GM23338 (cell line): ENCODE measurements at regions not wholly inside any gene's neighbourhood (a gene's known extent, or its start where the extent isn't known, plus 50 kb on each side); places are given as distances from the start of the nearest gene placed in this dataset.

Experiments used
- ATAC-seq: fragments of 200-7000 bp; cut with Tn5 transposase; 3 replicates; pipeline ENCODE4 v1.9.1; 2020
- DNase-seq: peaks from one replicate; pipeline ENCODE4 v3.0.0-alpha.2; 2015; ENCODE audit warnings: low spot score
- H2AFZ ChIP-seq: fragments of 200-600 bp; sonication (generic); 2 replicates; pipeline ENCODE4 v1.8.0; 2016; ENCODE audit warnings: antibody characterized with exemption, mild to moderate bottlenecking, moderate library complexity
- H3F3A ChIP-seq: fragments of 200-600 bp; sonication (generic); replicated peaks from 2 replicates; pipeline ENCODE4 v1.8.0; 2017; ENCODE audit warnings: antibody characterized with exemption, mixed run types, low read depth
- H3K27ac ChIP-seq: fragments of 200-600 bp; sonication (generic); 2 replicates; pipeline ENCODE4 v1.6.1; 2016; ENCODE audit warnings: low read depth
- H3K27me3 ChIP-seq: fragments of 200-600 bp; sonication (generic); 2 replicates; pipeline ENCODE4 v1.8.0; 2016; ENCODE audit warnings: mild to moderate bottlenecking, mixed run types, moderate library complexity; ENCODE audit not compliant: insufficient read depth
- H3K36me3 ChIP-seq: fragments of 200-600 bp; sonication (generic); 2 replicates; pipeline ENCODE4 v1.8.0; 2016; ENCODE audit warnings: mild to moderate bottlenecking; ENCODE audit not compliant: insufficient read depth
- H3K4me1 ChIP-seq: fragments of 200-600 bp; sonication (generic); 2 replicates; pipeline ENCODE4 v1.8.0; 2016; ENCODE audit warnings: mild to moderate bottlenecking, moderate library complexity; ENCODE audit not compliant: insufficient read depth
- H3K4me2 ChIP-seq: fragments of 200-600 bp; sonication (generic); 2 replicates; pipeline ENCODE4 v1.7.1; 2017; ENCODE audit warnings: mixed run types
- H3K4me3 ChIP-seq: fragments of 200-600 bp; sonication (generic); 2 replicates; pipeline ENCODE4 v1.6.1; 2016; ENCODE audit warnings: mixed run types
- H3K79me2 ChIP-seq: fragments of 200-600 bp; sonication (generic); replicated peaks from 2 replicates; pipeline ENCODE4 v1.8.0; 2017; ENCODE audit warnings: mild to moderate bottlenecking; ENCODE audit not compliant: insufficient read depth
- H3K9me2 ChIP-seq: fragments of 200-600 bp; sonication (generic); 2 replicates; pipeline ENCODE4 v1.8.0; 2017; ENCODE audit not compliant: insufficient read depth
- H4K20me1 ChIP-seq: fragments of 200-600 bp; sonication (generic); replicated peaks from 2 replicates; pipeline ENCODE4 v1.8.0; 2017; ENCODE audit warnings: mild to moderate bottlenecking; ENCODE audit not compliant: insufficient read depth
- H3K27ac Mint-ChIP-seq: 2 replicates; pipeline ENCODE4 v1.8.0; 2020; ENCODE audit warnings: inconsistent platforms, mild to moderate bottlenecking, moderate library complexity, mixed read lengths
- H3K27me3 Mint-ChIP-seq: 3 replicates; pipeline ENCODE4 v1.8.0; 2022; ENCODE audit warnings: low read depth, mild to moderate bottlenecking, moderate library complexity, mixed read lengths, inconsistent platforms; ENCODE audit not compliant: insufficient read depth, poor library complexity
- H3K36me3 Mint-ChIP-seq: 3 replicates; pipeline ENCODE4 v1.8.0; 2021; ENCODE audit warnings: low read depth, mild to moderate bottlenecking, inconsistent platforms, moderate library complexity, mixed read lengths
- H3K4me1 Mint-ChIP-seq: 3 replicates; pipeline ENCODE4 v1.8.0; 2020; ENCODE audit warnings: mild to moderate bottlenecking, inconsistent platforms, mixed read lengths
- H3K4me3 Mint-ChIP-seq: 3 replicates; pipeline ENCODE4 v1.8.0; 2021; ENCODE audit warnings: moderate library complexity, mild to moderate bottlenecking, inconsistent platforms, mixed read lengths
- H3K9me3 Mint-ChIP-seq: 3 replicates; pipeline ENCODE4 v1.8.0; 2020; ENCODE audit warnings: moderate library complexity, mild to moderate bottlenecking, inconsistent platforms, mixed read lengths
- CREB1 ChIP-seq: fragments of 250-450 bp; sonication (Bioruptor Pico); IDR thresholded peaks from 2 replicates; pipeline ENCODE4 v1.5.0; 2020; ENCODE audit warnings: low read depth, mild to moderate bottlenecking, moderate library complexity
- EZH2 ChIP-seq: fragments of 200-600 bp; sonication (generic); IDR thresholded peaks from one replicate; pipeline ENCODE4 v1.8.0; 2017; ENCODE audit warnings: antibody characterized with exemption, mild to moderate bottlenecking, low read depth; ENCODE audit not compliant: unreplicated experiment
- JUNB ChIP-seq: IDR thresholded peaks from one replicate; pipeline ENCODE4 v1.6.1; 2016; ENCODE audit warnings: antibody characterized with exemption; ENCODE audit not compliant: unreplicated experiment
- NANOG ChIP-seq: IDR thresholded peaks from 2 replicates; pipeline ENCODE4 v1.6.1; 2016; ENCODE audit warnings: antibody characterized with exemption, borderline replicate concordance
- POLR2AphosphoS5 ChIP-seq: IDR thresholded peaks from 2 replicates; pipeline ENCODE4 v1.6.1; 2016; ENCODE audit warnings: antibody characterized with exemption, low read depth
- STAT1 ChIP-seq: IDR thresholded peaks from one replicate; pipeline ENCODE4 v1.6.1; 2016; ENCODE audit warnings: antibody characterized with exemption; ENCODE audit not compliant: unreplicated experiment
- ZNF114 ChIP-seq: fragments of 250-450 bp; sonication (Bioruptor Pico); IDR thresholded peaks from 2 replicates; pipeline ENCODE4 v1.5.0; 2020; ENCODE audit warnings: mild to moderate bottlenecking, moderate library complexity
- ZNF331 ChIP-seq: fragments of 250-450 bp; sonication (Bioruptor Pico); IDR thresholded peaks from 2 replicates; pipeline ENCODE4 v1.5.0; 2020; ENCODE audit warnings: low read depth, mild to moderate bottlenecking, moderate library complexity
- TF ChIP-seq, protein P1 (sequence below): IDR thresholded peaks from one replicate; pipeline ENCODE4 v1.6.1; 2018; ENCODE audit warnings: antibody characterized with exemption; ENCODE audit not compliant: unreplicated experiment
- TF ChIP-seq, protein P2 (sequence below): IDR thresholded peaks from 2 replicates; pipeline ENCODE4 v1.6.1; 2016; ENCODE audit warnings: antibody characterized with exemption
- TF ChIP-seq, protein P3 (sequence below): fragments of 250-450 bp; sonication (Bioruptor Pico); IDR thresholded peaks from 2 replicates; pipeline ENCODE4 v1.5.0; 2020; ENCODE audit warnings: mild to moderate bottlenecking, moderate library complexity
- TF ChIP-seq, protein P4 (sequence below), 2 experiments: fragments of 200-600 bp in 1 of 2; sonication (generic) in 1 of 2; conservative IDR thresholded peaks; 2 replicates each; pipeline versions ENCODE4 v1.5.1 to v1.6.1; 2016 to 2017; ENCODE audit warnings: antibody characterized with exemption in 2 of 2, low read depth in 2 of 2, mild to moderate bottlenecking in 2 of 2, moderate library complexity in 1 of 2

DNA sequence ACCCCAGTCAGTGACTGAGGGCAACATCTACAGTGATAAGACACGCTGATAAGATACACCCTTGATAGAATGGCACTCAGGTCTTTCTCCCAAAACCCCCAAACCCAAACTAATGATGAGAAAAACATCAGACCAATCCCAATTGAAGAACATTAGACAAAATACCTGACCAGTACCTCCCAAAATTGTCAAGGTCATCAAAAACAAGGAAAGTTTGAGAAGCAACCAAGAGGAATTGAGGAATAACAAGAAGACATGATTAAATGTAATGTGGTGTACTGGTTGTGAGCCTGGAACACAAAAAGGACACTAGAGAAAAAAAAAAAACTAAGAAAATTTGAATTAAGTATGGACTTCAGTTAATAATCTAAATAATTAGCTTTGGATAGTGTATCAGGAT is 222.8 kb downstream of the GAS1 start:
- H3K27ac Mint-ChIP-seq, result no peak overlapping the region
- H3K36me3 ChIP-seq, result no peaks in the 10 kb centered on the region
- no peak overlapping the region for H3K27ac ChIP-seq
- peaks cover 3% of the 10 kb centered on the region for H3K27me3 Mint-ChIP-seq
- no peaks in the 10 kb centered on the region for H3F3A ChIP-seq
- no peak overlapping the region for H2AFZ ChIP-seq
- no peaks in the 10 kb centered on the region for H3K36me3 Mint-ChIP-seq
- no peaks in the 10 kb centered on the region for H4K20me1 ChIP-seq
- H3K79me2 ChIP-seq, result no peaks in the 10 kb centered on the region
- DNase-seq (no peak), ATAC-seq (no peak)
- H3K4me1 ChIP-seq, result peaks cover 7% of the 10 kb centered on the region
- no peak overlapping the region for H3K4me3 Mint-ChIP-seq
- H3K9me2 ChIP-seq, result no peaks in the 10 kb centered on the region; the same call in 1 of the 2 replicates
- H3K9me3 Mint-ChIP-seq, result no peaks in the 10 kb centered on the region
- H3K27me3 ChIP-seq, result no peaks in the 10 kb centered on the region
- H3K4me2 ChIP-seq, result no peak overlapping the region
- TF ChIP-seq, protein P1, sequence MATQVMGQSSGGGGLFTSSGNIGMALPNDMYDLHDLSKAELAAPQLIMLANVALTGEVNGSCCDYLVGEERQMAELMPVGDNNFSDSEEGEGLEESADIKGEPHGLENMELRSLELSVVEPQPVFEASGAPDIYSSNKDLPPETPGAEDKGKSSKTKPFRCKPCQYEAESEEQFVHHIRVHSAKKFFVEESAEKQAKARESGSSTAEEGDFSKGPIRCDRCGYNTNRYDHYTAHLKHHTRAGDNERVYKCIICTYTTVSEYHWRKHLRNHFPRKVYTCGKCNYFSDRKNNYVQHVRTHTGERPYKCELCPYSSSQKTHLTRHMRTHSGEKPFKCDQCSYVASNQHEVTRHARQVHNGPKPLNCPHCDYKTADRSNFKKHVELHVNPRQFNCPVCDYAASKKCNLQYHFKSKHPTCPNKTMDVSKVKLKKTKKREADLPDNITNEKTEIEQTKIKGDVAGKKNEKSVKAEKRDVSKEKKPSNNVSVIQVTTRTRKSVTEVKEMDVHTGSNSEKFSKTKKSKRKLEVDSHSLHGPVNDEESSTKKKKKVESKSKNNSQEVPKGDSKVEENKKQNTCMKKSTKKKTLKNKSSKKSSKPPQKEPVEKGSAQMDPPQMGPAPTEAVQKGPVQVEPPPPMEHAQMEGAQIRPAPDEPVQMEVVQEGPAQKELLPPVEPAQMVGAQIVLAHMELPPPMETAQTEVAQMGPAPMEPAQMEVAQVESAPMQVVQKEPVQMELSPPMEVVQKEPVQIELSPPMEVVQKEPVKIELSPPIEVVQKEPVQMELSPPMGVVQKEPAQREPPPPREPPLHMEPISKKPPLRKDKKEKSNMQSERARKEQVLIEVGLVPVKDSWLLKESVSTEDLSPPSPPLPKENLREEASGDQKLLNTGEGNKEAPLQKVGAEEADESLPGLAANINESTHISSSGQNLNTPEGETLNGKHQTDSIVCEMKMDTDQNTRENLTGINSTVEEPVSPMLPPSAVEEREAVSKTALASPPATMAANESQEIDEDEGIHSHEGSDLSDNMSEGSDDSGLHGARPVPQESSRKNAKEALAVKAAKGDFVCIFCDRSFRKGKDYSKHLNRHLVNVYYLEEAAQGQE, result no peak
- TF ChIP-seq ZNF114 (CRISPR knock-in tag) (no peak), STAT1 (no peak), EZH2 (no peak), POLR2AphosphoS5 (no peak), NANOG (no peak), JUNB (no peak), ZNF331 (no peak), CREB1 (CRISPR knock-in tag) (no peak)
- TF ChIP-seq, protein P2, sequence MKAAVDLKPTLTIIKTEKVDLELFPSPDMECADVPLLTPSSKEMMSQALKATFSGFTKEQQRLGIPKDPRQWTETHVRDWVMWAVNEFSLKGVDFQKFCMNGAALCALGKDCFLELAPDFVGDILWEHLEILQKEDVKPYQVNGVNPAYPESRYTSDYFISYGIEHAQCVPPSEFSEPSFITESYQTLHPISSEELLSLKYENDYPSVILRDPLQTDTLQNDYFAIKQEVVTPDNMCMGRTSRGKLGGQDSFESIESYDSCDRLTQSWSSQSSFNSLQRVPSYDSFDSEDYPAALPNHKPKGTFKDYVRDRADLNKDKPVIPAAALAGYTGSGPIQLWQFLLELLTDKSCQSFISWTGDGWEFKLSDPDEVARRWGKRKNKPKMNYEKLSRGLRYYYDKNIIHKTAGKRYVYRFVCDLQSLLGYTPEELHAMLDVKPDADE, result no peak
- TF ChIP-seq, protein P3, sequence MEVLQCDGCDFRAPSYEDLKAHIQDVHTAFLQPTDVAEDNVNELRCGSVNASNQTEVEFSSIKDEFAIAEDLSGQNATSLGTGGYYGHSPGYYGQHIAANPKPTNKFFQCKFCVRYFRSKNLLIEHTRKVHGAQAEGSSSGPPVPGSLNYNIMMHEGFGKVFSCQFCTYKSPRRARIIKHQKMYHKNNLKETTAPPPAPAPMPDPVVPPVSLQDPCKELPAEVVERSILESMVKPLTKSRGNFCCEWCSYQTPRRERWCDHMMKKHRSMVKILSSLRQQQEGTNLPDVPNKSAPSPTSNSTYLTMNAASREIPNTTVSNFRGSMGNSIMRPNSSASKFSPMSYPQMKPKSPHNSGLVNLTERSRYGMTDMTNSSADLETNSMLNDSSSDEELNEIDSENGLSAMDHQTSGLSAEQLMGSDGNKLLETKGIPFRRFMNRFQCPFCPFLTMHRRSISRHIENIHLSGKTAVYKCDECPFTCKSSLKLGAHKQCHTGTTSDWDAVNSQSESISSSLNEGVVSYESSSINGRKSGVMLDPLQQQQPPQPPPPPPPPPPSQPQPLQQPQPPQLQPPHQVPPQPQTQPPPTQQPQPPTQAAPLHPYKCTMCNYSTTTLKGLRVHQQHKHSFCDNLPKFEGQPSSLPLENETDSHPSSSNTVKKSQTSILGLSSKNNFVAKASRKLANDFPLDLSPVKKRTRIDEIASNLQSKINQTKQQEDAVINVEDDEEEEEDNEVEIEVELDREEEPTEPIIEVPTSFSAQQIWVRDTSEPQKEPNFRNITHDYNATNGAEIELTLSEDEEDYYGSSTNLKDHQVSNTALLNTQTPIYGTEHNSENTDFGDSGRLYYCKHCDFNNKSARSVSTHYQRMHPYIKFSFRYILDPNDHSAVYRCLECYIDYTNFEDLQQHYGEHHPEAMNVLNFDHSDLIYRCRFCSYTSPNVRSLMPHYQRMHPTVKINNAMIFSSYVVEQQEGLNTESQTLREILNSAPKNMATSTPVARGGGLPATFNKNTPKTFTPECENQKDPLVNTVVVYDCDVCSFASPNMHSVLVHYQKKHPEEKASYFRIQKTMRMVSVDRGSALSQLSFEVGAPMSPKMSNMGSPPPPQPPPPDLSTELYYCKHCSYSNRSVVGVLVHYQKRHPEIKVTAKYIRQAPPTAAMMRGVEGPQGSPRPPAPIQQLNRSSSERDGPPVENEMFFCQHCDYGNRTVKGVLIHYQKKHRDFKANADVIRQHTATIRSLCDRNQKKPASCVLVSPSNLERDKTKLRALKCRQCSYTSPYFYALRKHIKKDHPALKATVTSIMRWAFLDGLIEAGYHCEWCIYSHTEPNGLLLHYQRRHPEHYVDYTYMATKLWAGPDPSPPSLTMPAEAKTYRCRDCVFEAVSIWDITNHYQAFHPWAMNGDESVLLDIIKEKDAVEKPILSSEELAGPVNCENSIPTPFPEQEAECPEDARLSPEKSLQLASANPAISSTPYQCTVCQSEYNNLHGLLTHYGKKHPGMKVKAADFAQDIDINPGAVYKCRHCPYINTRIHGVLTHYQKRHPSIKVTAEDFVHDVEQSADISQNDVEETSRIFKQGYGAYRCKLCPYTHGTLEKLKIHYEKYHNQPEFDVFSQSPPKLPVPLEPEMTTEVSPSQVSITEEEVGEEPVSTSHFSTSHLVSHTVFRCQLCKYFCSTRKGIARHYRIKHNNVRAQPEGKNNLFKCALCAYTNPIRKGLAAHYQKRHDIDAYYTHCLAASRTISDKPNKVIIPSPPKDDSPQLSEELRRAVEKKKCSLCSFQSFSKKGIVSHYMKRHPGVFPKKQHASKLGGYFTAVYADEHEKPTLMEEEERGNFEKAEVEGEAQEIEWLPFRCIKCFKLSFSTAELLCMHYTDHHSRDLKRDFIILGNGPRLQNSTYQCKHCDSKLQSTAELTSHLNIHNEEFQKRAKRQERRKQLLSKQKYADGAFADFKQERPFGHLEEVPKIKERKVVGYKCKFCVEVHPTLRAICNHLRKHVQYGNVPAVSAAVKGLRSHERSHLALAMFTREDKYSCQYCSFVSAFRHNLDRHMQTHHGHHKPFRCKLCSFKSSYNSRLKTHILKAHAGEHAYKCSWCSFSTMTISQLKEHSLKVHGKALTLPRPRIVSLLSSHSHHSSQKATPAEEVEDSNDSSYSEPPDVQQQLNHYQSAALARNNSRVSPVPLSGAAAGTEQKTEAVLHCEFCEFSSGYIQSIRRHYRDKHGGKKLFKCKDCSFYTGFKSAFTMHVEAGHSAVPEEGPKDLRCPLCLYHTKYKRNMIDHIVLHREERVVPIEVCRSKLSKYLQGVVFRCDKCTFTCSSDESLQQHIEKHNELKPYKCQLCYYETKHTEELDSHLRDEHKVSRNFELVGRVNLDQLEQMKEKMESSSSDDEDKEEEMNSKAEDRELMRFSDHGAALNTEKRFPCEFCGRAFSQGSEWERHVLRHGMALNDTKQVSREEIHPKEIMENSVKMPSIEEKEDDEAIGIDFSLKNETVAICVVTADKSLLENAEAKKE (CRISPR knock-in tag), result no peak
- TF ChIP-seq, protein P4, sequence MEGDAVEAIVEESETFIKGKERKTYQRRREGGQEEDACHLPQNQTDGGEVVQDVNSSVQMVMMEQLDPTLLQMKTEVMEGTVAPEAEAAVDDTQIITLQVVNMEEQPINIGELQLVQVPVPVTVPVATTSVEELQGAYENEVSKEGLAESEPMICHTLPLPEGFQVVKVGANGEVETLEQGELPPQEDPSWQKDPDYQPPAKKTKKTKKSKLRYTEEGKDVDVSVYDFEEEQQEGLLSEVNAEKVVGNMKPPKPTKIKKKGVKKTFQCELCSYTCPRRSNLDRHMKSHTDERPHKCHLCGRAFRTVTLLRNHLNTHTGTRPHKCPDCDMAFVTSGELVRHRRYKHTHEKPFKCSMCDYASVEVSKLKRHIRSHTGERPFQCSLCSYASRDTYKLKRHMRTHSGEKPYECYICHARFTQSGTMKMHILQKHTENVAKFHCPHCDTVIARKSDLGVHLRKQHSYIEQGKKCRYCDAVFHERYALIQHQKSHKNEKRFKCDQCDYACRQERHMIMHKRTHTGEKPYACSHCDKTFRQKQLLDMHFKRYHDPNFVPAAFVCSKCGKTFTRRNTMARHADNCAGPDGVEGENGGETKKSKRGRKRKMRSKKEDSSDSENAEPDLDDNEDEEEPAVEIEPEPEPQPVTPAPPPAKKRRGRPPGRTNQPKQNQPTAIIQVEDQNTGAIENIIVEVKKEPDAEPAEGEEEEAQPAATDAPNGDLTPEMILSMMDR (conservative IDR thresholded peaks at IDR 0.05; ENCODE audit: low read depth in 2 of 2), result no peak
- peaks cover 25% of the 10 kb centered on the region for H3K4me1 Mint-ChIP-seq
- no peak overlapping the region for H3K4me3 ChIP-seq
